Astrocyte of the spinal cord (primary cell): ENCODE measurements at regions not wholly inside any gene's neighbourhood (a gene's known extent, or its start where the extent isn't known, plus 50 kb on each side); places are given as distances from the start of the nearest gene placed in this dataset.

Experiments
- DNase-seq: peaks from one replicate; pipeline ENCODE4 v3.0.0; 2011; ENCODE audit warnings: low read depth, low spot score
- H3K4me3 ChIP-seq: 2 replicates; pipeline ENCODE4 v1.5.1; 2011; ENCODE audit warnings: low read depth, mild to moderate bottlenecking, low read length, moderate library complexity
- CTCF ChIP-seq: IDR thresholded peaks from 2 replicates; pipeline ENCODE4 v1.5.1; 2012; ENCODE audit warnings: low read depth, mild to moderate bottlenecking, low read length, inconsistent platforms
- in situ Hi-C: cut with HindIII; loops from 2 replicates; pipeline ENCODE4 v1.10.0; 2017; ENCODE audit warnings: low sequenced_read_pairs

DNA sequence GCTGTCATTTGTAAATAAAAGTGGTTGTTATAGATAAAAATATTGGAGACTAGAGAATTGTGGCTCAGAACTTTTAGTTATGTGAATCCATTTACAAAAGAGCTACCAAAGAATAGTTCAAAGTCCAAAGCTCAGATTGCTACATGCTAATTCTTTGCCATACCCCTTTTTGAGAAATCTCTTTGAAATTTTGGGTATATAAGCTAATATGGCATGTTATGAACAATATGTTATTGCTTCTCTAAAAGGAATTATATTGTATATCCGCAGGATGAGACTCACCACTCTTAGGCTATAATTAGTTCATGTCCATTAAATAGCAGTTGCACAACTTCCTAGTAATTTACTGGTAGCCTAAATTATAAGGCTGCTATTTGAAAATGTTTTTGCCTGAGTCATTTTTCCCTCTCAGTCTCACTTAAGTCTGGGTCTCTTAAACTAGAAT lies 178.0 kb downstream of the ZNF281 start:
- no peak for TF ChIP-seq CTCF
- peak; percentile 35 for DNase-seq
- in situ Hi-C loops: no loop called here
- no peak overlapping the region for H3K4me3 ChIP-seq

DNA sequence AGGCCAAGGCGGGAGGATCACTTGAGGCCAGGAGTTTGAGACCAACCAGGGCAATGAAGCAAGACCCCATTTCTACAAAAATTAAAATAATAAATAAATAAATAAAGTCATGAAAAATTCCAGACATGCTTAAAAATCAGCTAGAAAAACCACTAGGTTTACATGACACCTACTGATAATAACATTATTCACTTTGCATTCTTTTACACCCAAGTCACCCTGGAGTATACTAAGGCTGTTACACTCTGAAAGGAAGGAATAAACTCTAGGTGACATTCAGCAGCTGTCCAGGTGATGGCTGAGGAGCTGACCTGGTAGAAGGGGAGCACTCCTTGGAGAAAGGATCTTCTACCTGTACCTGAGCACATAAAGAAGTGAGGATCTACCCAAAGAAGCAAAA lies 179.2 kb downstream of the ZNF281 start:
- no peak overlapping the region for H3K4me3 ChIP-seq
- no peak for TF ChIP-seq CTCF
- DNase-seq: no peak
- in situ Hi-C loops: no loop called here

GRCh38 chr1:200228486-200228885 lies 181.3 kb downstream of the ZNF281 start:
- TF ChIP-seq CTCF: no peak
- in situ Hi-C loops: no loop called here
- H3K4me3 ChIP-seq: no peak overlapping the region

DNA sequence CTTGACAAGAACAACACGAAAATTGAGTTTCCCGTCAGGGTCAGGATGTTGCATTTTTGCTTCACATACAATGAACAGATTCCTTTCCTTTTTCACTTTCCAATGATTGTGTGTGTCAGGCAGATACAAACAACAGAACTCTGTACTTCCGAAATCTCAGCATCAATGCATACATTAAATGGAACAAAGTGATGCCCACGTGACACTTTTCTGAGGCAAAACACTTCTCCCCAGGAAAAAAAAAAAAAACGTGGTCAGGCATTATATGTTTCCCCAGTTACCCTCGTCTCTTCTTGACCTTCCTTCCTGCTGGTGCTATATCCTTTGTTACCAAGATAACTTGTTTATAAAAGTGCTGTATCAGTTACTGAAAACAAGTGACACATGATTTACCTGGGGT lies 181.8 kb downstream of the ZNF281 start:
- no peak for TF ChIP-seq CTCF
- in situ Hi-C loops: no loop called here
- no peak overlapping the region for H3K4me3 ChIP-seq
- DNase-seq: no peak

More at GRCh38 chr1:200228486-200228885, 181.3 kb downstream of the ZNF281 start:
- DNase-seq: no peak
